OCI-LY3 (cell line): ENCODE measurements at regions not wholly inside any gene's neighbourhood (a gene's known extent, or its start where the extent isn't known, plus 50 kb on each side); places are given as distances from the start of the nearest gene placed in this dataset.

Experiments used
- H2AFZ ChIP-seq: fragments of 200-600, 300-600 bp; shearing (Covaris generic); 2 replicates; pipeline ENCODE4 v1.6.0; 2014; ENCODE audit warnings: antibody characterized with exemption, low read depth, low read length
- H3K27ac ChIP-seq: fragments of 200-600, 300-600 bp; sonication (generic); 2 replicates; pipeline ENCODE4 v1.5.1; 2014; ENCODE audit warnings: mild to moderate bottlenecking, low read length, moderate library complexity, mixed read lengths
- H3K27me3 ChIP-seq: fragments of 200-600, 300-600 bp; sonication (generic); 2 replicates; pipeline ENCODE4 v1.6.1; 2014; ENCODE audit warnings: low read depth, low read length, mixed read lengths
- H3K36me3 ChIP-seq: fragments of 200-600, 300-600 bp; sonication (generic); replicated peaks from 2 replicates; pipeline ENCODE3; 2014; ENCODE audit warnings: low read depth, low read length, mixed read lengths
- H3K4me1 ChIP-seq: fragments of 300-600, 200-600 bp; sonication (generic); 2 replicates; pipeline ENCODE4 v1.6.1; 2014; ENCODE audit warnings: low read length, mixed read lengths
- H3K4me2 ChIP-seq: fragments of 200-600, 300-600 bp; sonication (generic); 2 replicates; pipeline ENCODE4 v1.6.1; 2014; ENCODE audit warnings: low read length, mixed read lengths
- H3K4me3 ChIP-seq: fragments of 300-600, 200-600 bp; sonication (generic); 2 replicates; pipeline ENCODE4 v1.5.1; 2014; ENCODE audit warnings: antibody characterized with exemption, mild to moderate bottlenecking, low read length, moderate library complexity
- H3K79me2 ChIP-seq: fragments of 300-600, 200-600 bp; shearing (Covaris generic); 2 replicates; pipeline ENCODE4 v1.6.1; 2014; ENCODE audit warnings: mild to moderate bottlenecking, low read length, mixed read lengths
- H3K9ac ChIP-seq: fragments of 300-600, 200-600 bp; shearing (Covaris generic); 2 replicates; pipeline ENCODE4 v1.6.0; 2014; ENCODE audit warnings: mild to moderate bottlenecking, low read length, moderate library complexity
- H3K9me3 ChIP-seq: fragments of 200-600, 300-600 bp; shearing (Covaris generic); 2 replicates; pipeline ENCODE4 v1.6.1; 2014; ENCODE audit warnings: low read length, mixed read lengths; ENCODE audit not compliant: insufficient read depth
- H4K20me1 ChIP-seq: fragments of 200-600, 300-600 bp; sonication (generic); 2 replicates; pipeline ENCODE4 v1.6.1; 2016; ENCODE audit warnings: low read length, mixed read lengths; ENCODE audit not compliant: insufficient read depth
- CTCF ChIP-seq: fragments of 200-600, 300-600 bp; sonication (generic); IDR thresholded peaks from 2 replicates; pipeline ENCODE4 v1.5.1; 2014; ENCODE audit warnings: antibody characterized with exemption, low read length, low read depth
- EZH2phosphoT487 ChIP-seq: fragments of 200-600 bp; shearing (Covaris generic); IDR thresholded peaks from 2 replicates; pipeline ENCODE4 v1.6.1; 2018; ENCODE audit warnings: antibody characterized with exemption, mixed run types, low read depth

- peak overlapping the region; percentile 75 for H3K4me2 ChIP-seq
Observed at GRCh38 chr12:67441736-67442346, 172.7 kb downstream of the CAND1 start.

GRCh38 chr12:67442347-67442841, 173.2 kb downstream of the CAND1 start:
- H4K20me1 ChIP-seq: no peaks in the 10 kb centered on the region
- H3K27me3 ChIP-seq: no peaks in the 10 kb centered on the region
- TF ChIP-seq CTCF: no peak
- no peak for TF ChIP-seq EZH2phosphoT487
- H3K4me1 ChIP-seq: peaks cover 16% of the 10 kb centered on the region
- no peak overlapping the region for H3K4me3 ChIP-seq
- no peak overlapping the region for H3K9ac ChIP-seq
- no peak overlapping the region for H3K27ac ChIP-seq
- no peaks in the 10 kb centered on the region for H3K36me3 ChIP-seq
- H2AFZ ChIP-seq: no peak overlapping the region
- H3K79me2 ChIP-seq: no peaks in the 10 kb centered on the region
- H3K4me2 ChIP-seq: no peak overlapping the region
- H3K9me3 ChIP-seq: no peaks in the 10 kb centered on the region

More at GRCh38 chr12:67441736-67442346, 172.7 kb downstream of the CAND1 start:
- Histone ChIP-seq H3K9me3 (no peaks in the 10 kb centered on the region), H2AFZ (peak overlapping the region; percentile 99), H3K9ac (peak overlapping the region; percentile 40; the same call in 1 of the 2 replicates), H4K20me1 (no peaks in the 10 kb centered on the region), H3K27me3 (no peaks in the 10 kb centered on the region), H3K36me3 (no peaks in the 10 kb centered on the region), H3K79me2 (no peaks in the 10 kb centered on the region), H3K27ac (no peak overlapping the region), H3K4me1 (peaks cover 16% of the 10 kb centered on the region), H3K4me3 (peak overlapping the region; percentile 61)
- TF ChIP-seq CTCF (peak; percentile 82), EZH2phosphoT487 (no peak)

- no peaks in the 10 kb centered on the region for H3K9me3 ChIP-seq
- no peak overlapping the region for H2AFZ ChIP-seq
- H3K4me1 ChIP-seq: peaks cover 16% of the 10 kb centered on the region
- H3K27me3 ChIP-seq: no peaks in the 10 kb centered on the region
- H3K79me2 ChIP-seq: no peaks in the 10 kb centered on the region
- no peaks in the 10 kb centered on the region for H3K36me3 ChIP-seq
- H3K4me2 ChIP-seq: no peak overlapping the region
- no peak for TF ChIP-seq EZH2phosphoT487
- no peak for TF ChIP-seq CTCF
- H4K20me1 ChIP-seq: no peaks in the 10 kb centered on the region
- H3K9ac ChIP-seq: no peak overlapping the region
- H3K27ac ChIP-seq: no peak overlapping the region
- no peak overlapping the region for H3K4me3 ChIP-seq
Observed at GRCh38 chr12:67442896-67443295, 173.7 kb downstream of the CAND1 start.

- H3K27me3 ChIP-seq: no peaks in the 10 kb centered on the region
- peaks cover 3% of the 10 kb centered on the region for H3K36me3 ChIP-seq
- H3K4me3 ChIP-seq: no peak overlapping the region
- H3K4me1 ChIP-seq: peaks cover 30% of the 10 kb centered on the region
- H3K27ac ChIP-seq: no peak overlapping the region
- H3K9ac ChIP-seq: no peak overlapping the region
- TF ChIP-seq EZH2phosphoT487 (no peak), CTCF (no peak)
- H3K4me2 ChIP-seq: no peak overlapping the region
- no peak overlapping the region for H2AFZ ChIP-seq
- H3K9me3 ChIP-seq: no peaks in the 10 kb centered on the region
- no peaks in the 10 kb centered on the region for H3K79me2 ChIP-seq
- no peaks in the 10 kb centered on the region for H4K20me1 ChIP-seq
Observed at GRCh38 chr12:67444542-67444941, 175.4 kb downstream of the CAND1 start.
